VCaP (cell line): ENCODE measurements at regions not wholly inside any gene's neighbourhood (a gene's known extent, or its start where the extent isn't known, plus 50 kb on each side); places are given as distances from the start of the nearest gene placed in this dataset.

Experiments used
- H3K27ac ChIP-seq: fragments of 450-650 bp; 2 replicates; pipeline ENCODE4 v1.5.1; 2017
- CTCF ChIP-seq: fragments of 450-650 bp; conservative IDR thresholded peaks from 2 replicates; pipeline ENCODE4 v1.5.1; 2017; ENCODE audit warnings: mild to moderate bottlenecking, moderate library complexity

GRCh38 chr1:221371705-221372104 lies 370.2 kb downstream of the DUSP10 start:
- H3K27ac ChIP-seq = no peak overlapping the region
- TF ChIP-seq CTCF = no peak

GRCh38 chr1:221373795-221374194 lies 368.1 kb downstream of the DUSP10 start:
- TF ChIP-seq CTCF = no peak
- H3K27ac ChIP-seq = no peak overlapping the region

- H3K27ac ChIP-seq = no peak overlapping the region
- no peak for TF ChIP-seq CTCF
Measured at GRCh38 chr1:221376286-221376685, 365.6 kb downstream of the DUSP10 start.

- H3K27ac ChIP-seq = no peak overlapping the region
- no peak for TF ChIP-seq CTCF
Measured at GRCh38 chr1:221381910-221382623, 359.8 kb downstream of the DUSP10 start.

GRCh38 chr1:221392453-221392852 lies 349.4 kb downstream of the DUSP10 start:
- no peak for TF ChIP-seq CTCF
- no peak overlapping the region; the same call in 1 of the 2 replicates for H3K27ac ChIP-seq

GRCh38 chr1:221394011-221394544 lies 347.8 kb downstream of the DUSP10 start:
- TF ChIP-seq CTCF = no peak
- peak overlapping the region; percentile 67 for H3K27ac ChIP-seq

- TF ChIP-seq CTCF = no peak
Measured at GRCh38 chr1:221396526-221396925, 345.4 kb downstream of the DUSP10 start.

More at GRCh38 chr1:221396526-221396925, 345.4 kb downstream of the DUSP10 start:
- no peak overlapping the region for H3K27ac ChIP-seq
